Naive thymus-derived CD4-positive, alpha-beta T cell (primary cell): ENCODE measurements at regions not wholly inside any gene's neighbourhood (a gene's known extent, or its start where the extent isn't known, plus 50 kb on each side); places are given as distances from the start of the nearest gene placed in this dataset.
A peak's percentile ranks its signal among the peaks of the same experiment; 100 is the strongest.
"Not testable (repeated sequence)": the region's sequence is repeated elsewhere in the genome, so short reads cannot be mapped to it uniquely, and the experiment has no call there.

Experiments used
- ATAC-seq: fragments of 150-1000 bp; cut with Tn5 transposase; 2 replicates; pipeline ENCODE4 v1.10.0; 2021; ENCODE audit warnings: mild to moderate bottlenecking, moderate library complexity
- CTCF ChIA-PET: fragments of 350-600 bp; sonication (Branson Sonifier 250); formaldehyde crosslinking; loops from one replicate; lab custom pipeline; 2021; ENCODE audit warnings: antibody characterized with exemption; lab: Charles Lee
- POLR2A ChIA-PET: fragments of 350-600 bp; sonication (Branson Sonifier 250); formaldehyde crosslinking; loops from one replicate; lab custom pipeline; 2021; ENCODE audit warnings: antibody characterized with exemption, inconsistent platforms; lab: Charles Lee
- DNase-seq, 9 donors: peaks; one replicate each; pipeline versions ENCODE4 v3.0.0 to v3.0.0-alpha.2; 2020 to 2022; ENCODE audit warnings: mixed read lengths in 1 of 9
- H3K27ac ChIP-seq: one replicate; pipeline ENCODE4 v1.7.0; 2013; ENCODE audit warnings: mild to moderate bottlenecking, low read depth, low read length, moderate library complexity
- H3K27me3 ChIP-seq, 2 donors: one replicate each; pipeline ENCODE4 v1.7.0; 2013; ENCODE audit warnings: low read length in 2 of 2, mild to moderate bottlenecking in 2 of 2, moderate library complexity in 2 of 2; ENCODE audit not compliant: control insufficient read depth in 2 of 2, insufficient read depth in 2 of 2
- H3K36me3 ChIP-seq, 3 experiments: 1 replicate in 2 of 3; 2 replicates in 1 of 3; pipeline ENCODE4 v1.7.0; 2013; ENCODE audit warnings: low read length in 3 of 3, mild to moderate bottlenecking in 3 of 3, moderate library complexity in 1 of 3; ENCODE audit not compliant: insufficient read depth in 3 of 3, control insufficient read depth in 2 of 3
- H3K4me1 ChIP-seq, 2 donors: one replicate each; pipeline ENCODE4 v1.7.0; 2013; ENCODE audit warnings: low read length in 2 of 2, mild to moderate bottlenecking in 2 of 2, moderate library complexity in 1 of 2; ENCODE audit not compliant: control insufficient read depth in 2 of 2, insufficient read depth in 2 of 2
- H3K4me3 ChIP-seq: 2 replicates; pipeline ENCODE4 v1.7.0; 2013; ENCODE audit warnings: mild to moderate bottlenecking, low read length
- H3K9me3 ChIP-seq, 3 experiments: 1 replicate in 2 of 3; 2 replicates in 1 of 3; pipeline ENCODE4 v1.7.0; 2013; ENCODE audit warnings: low read length in 3 of 3; ENCODE audit not compliant: control insufficient read depth in 2 of 3
- H3K27ac Mint-ChIP-seq, 9 donors: one replicate each; pipeline ENCODE4 v1.8.0; 2020 to 2022; ENCODE audit warnings: mixed read lengths in 9 of 9, mild to moderate bottlenecking in 8 of 9, moderate library complexity in 5 of 9, inconsistent platforms in 2 of 9
- H3K27me3 Mint-ChIP-seq, 5 donors: one replicate each; pipeline ENCODE4 v1.8.0; 2021 to 2022; ENCODE audit warnings: mixed read lengths in 5 of 5, mild to moderate bottlenecking in 1 of 5
- H3K36me3 Mint-ChIP-seq, 5 donors: one replicate each; pipeline ENCODE4 v1.8.0; 2020 to 2022; ENCODE audit warnings: mixed read lengths in 5 of 5, mild to moderate bottlenecking in 3 of 5, inconsistent platforms in 1 of 5
- H3K4me1 Mint-ChIP-seq, 7 donors: one replicate each; pipeline ENCODE4 v1.8.0; 2020 to 2022; ENCODE audit warnings: mixed read lengths in 7 of 7, mild to moderate bottlenecking in 3 of 7, inconsistent platforms in 1 of 7
- H3K4me3 Mint-ChIP-seq, 10 donors: one replicate each; pipeline ENCODE4 v1.8.0; 2020 to 2022; ENCODE audit warnings: mild to moderate bottlenecking in 10 of 10, mixed read lengths in 10 of 10, moderate library complexity in 6 of 10, inconsistent platforms in 2 of 10
- H3K9me3 Mint-ChIP-seq, 11 donors: one replicate each; pipeline ENCODE4 v1.8.0; 2020 to 2022; ENCODE audit warnings: mixed read lengths in 11 of 11, mild to moderate bottlenecking in 4 of 11, inconsistent platforms in 1 of 11, moderate library complexity in 1 of 11
- intact Hi-C, 2 donors: fragments of 100-400 bp; cut with micrococcal nuclease; formaldehyde crosslinking; loops; one replicate each; pipeline ENCODE4 v1.15.1; 2023

GRCh38 chr3:181212271-181212670, 222.7 kb upstream of the DNAJC19 start:
- no peak overlapping the region for H3K27ac Mint-ChIP-seq
- H3K4me3 Mint-ChIP-seq, result no peak overlapping the region
- H3K4me3 ChIP-seq, result no peak overlapping the region
- ChIA-PET POLR2A (no interaction called here), CTCF (no interaction called here)
- ATAC-seq, result no peak
- intact Hi-C loops, result loop anchor here in 1 of 2 donors (5.0 kb wide), 1 partner anchor 490 kb away; no protein-coding TSS in a partner anchor
- DNase-seq, result no peak
- peaks cover 0 to 3% (median 0%) of the 10 kb centered on the region in 11 donors for H3K9me3 Mint-ChIP-seq
- no peaks in the 10 kb centered on the region for H3K36me3 Mint-ChIP-seq
- H3K27me3 ChIP-seq, result no peaks in the 10 kb centered on the region
- no peaks in the 10 kb centered on the region for H3K4me1 Mint-ChIP-seq
- no peaks in the 10 kb centered on the region for H3K4me1 ChIP-seq
- H3K36me3 ChIP-seq, result no peaks in the 10 kb centered on the region
- no peaks in the 10 kb centered on the region for H3K9me3 ChIP-seq
- no peak overlapping the region for H3K27ac ChIP-seq
- peaks cover 0 to 26% (median 5%) of the 10 kb centered on the region in 5 donors for H3K27me3 Mint-ChIP-seq

GRCh38 chr3:181210275-181210674, 220.7 kb upstream of the DNAJC19 start:
- Mint-ChIP-seq H3K27me3 (peaks cover 0 to 22% (median 5%) of the 10 kb centered on the region in 5 donors), H3K9me3 (peaks cover 0 to 3% (median 0%) of the 10 kb centered on the region in 11 donors), H3K4me3 (no peak overlapping the region), H3K36me3 (no peaks in the 10 kb centered on the region), H3K27ac (no peak overlapping the region), H3K4me1 (no peaks in the 10 kb centered on the region)
- POLR2A ChIA-PET, result no interaction called here
- no peaks in the 10 kb centered on the region for H3K36me3 ChIP-seq
- H3K27ac ChIP-seq, result no peak overlapping the region
- ATAC-seq (no peak), DNase-seq (no peak)
- H3K4me1 ChIP-seq, result no peaks in the 10 kb centered on the region
- CTCF ChIA-PET, result no interaction called here
- intact Hi-C loops, result loop anchor here in 1 of 2 donors (5.0 kb wide), 1 partner anchor 492 kb away; no protein-coding TSS in a partner anchor
- H3K9me3 ChIP-seq, result no peaks in the 10 kb centered on the region
- no peak overlapping the region for H3K4me3 ChIP-seq
- no peaks in the 10 kb centered on the region for H3K27me3 ChIP-seq

GRCh38 chr3:181189556-181189955, 200.0 kb upstream of the DNAJC19 start:
- Mint-ChIP-seq H3K4me3 (no peak overlapping the region), H3K36me3 (no peaks in the 10 kb centered on the region), H3K9me3 (peaks cover 0 to 8% (median 2%) of the 10 kb centered on the region in 11 donors), H3K27ac (no peak overlapping the region), H3K4me1 (no peaks in the 10 kb centered on the region), H3K27me3 (peaks cover 0 to 17% (median 8%) of the 10 kb centered on the region in 5 donors)
- no peak overlapping the region for H3K27ac ChIP-seq
- no peaks in the 10 kb centered on the region for H3K36me3 ChIP-seq
- no peaks in the 10 kb centered on the region for H3K27me3 ChIP-seq
- H3K9me3 ChIP-seq, result no peaks in the 10 kb centered on the region
- ChIA-PET CTCF (no interaction called here), POLR2A (no interaction called here)
- DNase-seq (no peak), ATAC-seq (no peak)
- H3K4me3 ChIP-seq, result no peak overlapping the region
- no peaks in the 10 kb centered on the region for H3K4me1 ChIP-seq
- intact Hi-C loops, result no loop called here

GRCh38 chr3:181183764-181184163, 194.2 kb upstream of the DNAJC19 start:
- Mint-ChIP-seq H3K9me3 (no peaks in the 10 kb centered on the region), H3K36me3 (no peaks in the 10 kb centered on the region), H3K27ac (no peak overlapping the region), H3K4me3 (no peak overlapping the region), H3K27me3 (peaks cover 0 to 6% (median 0%) of the 10 kb centered on the region in 5 donors), H3K4me1 (no peaks in the 10 kb centered on the region)
- Histone ChIP-seq H3K27ac (no peak overlapping the region), H3K36me3 (no peaks in the 10 kb centered on the region), H3K27me3 (no peaks in the 10 kb centered on the region), H3K9me3 (no peaks in the 10 kb centered on the region), H3K4me1 (no peaks in the 10 kb centered on the region), H3K4me3 (no peak overlapping the region)
- ATAC-seq (no peak), DNase-seq (no peak)
- POLR2A ChIA-PET, result no interaction called here
- intact Hi-C loops, result no loop called here
- CTCF ChIA-PET, result no interaction called here

- H3K4me3 ChIP-seq, H3K27ac Mint-ChIP-seq, H3K36me3 ChIP-seq, CTCF ChIA-PET, H3K27me3 Mint-ChIP-seq, H3K4me3 Mint-ChIP-seq, H3K27me3 ChIP-seq, POLR2A ChIA-PET, DNase-seq, H3K27ac ChIP-seq, H3K36me3 Mint-ChIP-seq, H3K9me3 Mint-ChIP-seq, ATAC-seq, H3K4me1 ChIP-seq, H3K9me3 ChIP-seq, intact Hi-C loops, H3K4me1 Mint-ChIP-seq: not testable (repeated sequence)
Measured at GRCh38 chr3:181183057-181183456, 193.5 kb upstream of the DNAJC19 start.

GRCh38 chr3:181178991-181179390, 189.5 kb upstream of the DNAJC19 start:
- ChIA-PET POLR2A (no interaction called here), CTCF (no interaction called here)
- H3K9me3 Mint-ChIP-seq, result no peaks in the 10 kb centered on the region
- Histone ChIP-seq H3K27me3 (no peaks in the 10 kb centered on the region), H3K9me3 (no peaks in the 10 kb centered on the region), H3K4me3 (no peak overlapping the region), H3K27ac (no peak overlapping the region), H3K36me3 (no peaks in the 10 kb centered on the region), H3K4me1 (no peaks in the 10 kb centered on the region)
- intact Hi-C loops, result no loop called here
- H3K4me3 Mint-ChIP-seq, result no peak overlapping the region
- ATAC-seq (no peak), DNase-seq (no peak)
- no peaks in the 10 kb centered on the region for H3K36me3 Mint-ChIP-seq
- peaks cover 0 to 6% (median 0%) of the 10 kb centered on the region in 5 donors for H3K27me3 Mint-ChIP-seq
- H3K27ac Mint-ChIP-seq, result no peak overlapping the region
- no peaks in the 10 kb centered on the region for H3K4me1 Mint-ChIP-seq

GRCh38 chr3:181176601-181177000, 187.1 kb upstream of the DNAJC19 start:
- no peak for ATAC-seq

More at GRCh38 chr3:181176601-181177000, 187.1 kb upstream of the DNAJC19 start:
- no peak overlapping the region for H3K27ac ChIP-seq
- intact Hi-C loops, result no loop called here
- H3K4me3 ChIP-seq, result no peak overlapping the region
- Mint-ChIP-seq H3K9me3 (no peaks in the 10 kb centered on the region), H3K27ac (no peak overlapping the region), H3K4me1 (no peaks in the 10 kb centered on the region), H3K27me3 (peaks cover 0 to 6% (median 0%) of the 10 kb centered on the region in 5 donors), H3K4me3 (no peak overlapping the region), H3K36me3 (no peaks in the 10 kb centered on the region)
- H3K4me1 ChIP-seq, result no peaks in the 10 kb centered on the region
- DNase-seq, result peak in 5 of 9 donors; percentile 17 to 40 (median 24)
- ChIA-PET CTCF (interaction anchor here (0.5 to 1.7 kb wide), 2 partner anchors 1248 to 1527 kb away, joined by 3 read pairs; no protein-coding TSS in a partner anchor), POLR2A (no interaction called here)
- H3K9me3 ChIP-seq, result no peaks in the 10 kb centered on the region
- H3K36me3 ChIP-seq, result no peaks in the 10 kb centered on the region
- H3K27me3 ChIP-seq, result no peaks in the 10 kb centered on the region
